Mesenchymal stem cell (in vitro differentiated cells and primary cell): ENCODE measurements at regions not wholly inside any gene's neighbourhood (a gene's known extent, or its start where the extent isn't known, plus 50 kb on each side); places are given as distances from the start of the nearest gene placed in this dataset.
"Not testable (repeated sequence)": the region's sequence is repeated elsewhere in the genome, so short reads cannot be mapped to it uniquely, and the experiment has no call there.

Experiments used
- DNase-seq: peaks from one replicate; pipeline ENCODE4 v3.0.0-alpha.2; 2013
- H2AFZ ChIP-seq: one replicate; pipeline ENCODE4 v1.6.1; 2013; ENCODE audit warnings: low read depth, mild to moderate bottlenecking, control low read depth, inconsistent platforms, low read length, moderate library complexity
- H2AK5ac ChIP-seq: 2 replicates; pipeline ENCODE4 v1.6.1; 2013; ENCODE audit warnings: low read length, moderate library complexity, mild to moderate bottlenecking, inconsistent platforms; ENCODE audit not compliant: severe bottlenecking
- H2BK120ac ChIP-seq: one replicate; pipeline ENCODE4 v1.6.1; 2013; ENCODE audit warnings: low read depth, mild to moderate bottlenecking, inconsistent platforms, low read length, moderate library complexity
- H2BK12ac ChIP-seq, 2 experiments: one replicate each; pipeline ENCODE4 v1.6.1; 2013; ENCODE audit warnings: inconsistent platforms in 2 of 2, low read length in 2 of 2, mild to moderate bottlenecking in 2 of 2, moderate library complexity in 2 of 2, control low read depth in 1 of 2
- H2BK15ac ChIP-seq: one replicate; pipeline ENCODE4 v1.6.1; 2013; ENCODE audit warnings: mild to moderate bottlenecking, low read depth, inconsistent platforms; ENCODE audit not compliant: poor library complexity, severe bottlenecking
- H2BK5ac ChIP-seq: 2 replicates; pipeline ENCODE4 v1.6.1; 2013; ENCODE audit warnings: low read depth, mild to moderate bottlenecking, low read length, control low read depth, inconsistent platforms; ENCODE audit not compliant: poor library complexity, severe bottlenecking
- H3K14ac ChIP-seq, 2 experiments: one replicate each; pipeline ENCODE4 v1.6.1; 2013; ENCODE audit warnings: inconsistent platforms in 2 of 2, low read length in 2 of 2, control low read depth in 1 of 2, mild to moderate bottlenecking in 1 of 2, moderate library complexity in 1 of 2
- H3K18ac ChIP-seq, 2 experiments: one replicate each; pipeline ENCODE4 v1.6.1; 2013; ENCODE audit warnings: inconsistent platforms in 2 of 2, low read length in 2 of 2, control low read depth in 1 of 2, low read depth in 1 of 2, mild to moderate bottlenecking in 1 of 2
- H3K23ac ChIP-seq, 2 experiments: one replicate each; pipeline ENCODE4 v1.6.1; 2013; ENCODE audit warnings: inconsistent platforms in 2 of 2, low read length in 2 of 2, mild to moderate bottlenecking in 2 of 2, moderate library complexity in 2 of 2, control low read depth in 1 of 2
- H3K27ac ChIP-seq: 2 replicates; pipeline ENCODE4 v1.5.1; 2013; ENCODE audit warnings: mild to moderate bottlenecking, moderate library complexity, low read length, control low read depth, inconsistent platforms; ENCODE audit not compliant: poor library complexity, severe bottlenecking
- H3K27me3 ChIP-seq, 2 experiments: 2 replicates each; pipeline versions ENCODE4 v1.6.1 to v1.7.0; 2013; ENCODE audit warnings: low read length in 2 of 2, mild to moderate bottlenecking in 2 of 2, moderate library complexity in 2 of 2, control low read depth in 1 of 2, inconsistent platforms in 1 of 2; ENCODE audit not compliant: control insufficient read depth in 1 of 2, insufficient read depth in 1 of 2
- H3K36me3 ChIP-seq, 2 experiments: 2 replicates each; pipeline versions ENCODE4 v1.6.1 to v1.7.0; 2013; ENCODE audit warnings: low read length in 2 of 2, control low read depth in 1 of 2, inconsistent platforms in 1 of 2, low read depth in 1 of 2, mild to moderate bottlenecking in 1 of 2; ENCODE audit not compliant: insufficient read depth in 2 of 2, control insufficient read depth in 1 of 2
- H3K4ac ChIP-seq, 2 experiments: one replicate each; pipeline ENCODE4 v1.6.1; 2013; ENCODE audit warnings: inconsistent platforms in 2 of 2, low read length in 2 of 2, mild to moderate bottlenecking in 2 of 2, moderate library complexity in 2 of 2, control low read depth in 1 of 2, low read depth in 1 of 2
- H3K4me1 ChIP-seq: 2 replicates; pipeline ENCODE4 v1.6.1; 2013; ENCODE audit warnings: low read depth, low read length, control low read depth; ENCODE audit not compliant: control insufficient read depth, insufficient read depth
- H3K4me2 ChIP-seq: 2 replicates; pipeline ENCODE4 v1.6.1; 2013; ENCODE audit warnings: low read length, mild to moderate bottlenecking, inconsistent platforms; ENCODE audit not compliant: poor library complexity, severe bottlenecking
- H3K4me3 ChIP-seq, 2 experiments: 2 replicates each; pipeline versions ENCODE4 v1.5.1 to v1.7.0; 2013; ENCODE audit warnings: low read length in 2 of 2, mild to moderate bottlenecking in 2 of 2, control low read depth in 1 of 2, low read depth in 1 of 2; ENCODE audit not compliant: insufficient read depth in 1 of 2
- H3K79me1 ChIP-seq: replicated peaks from 2 replicates; pipeline ENCODE4 v1.6.1; 2013; ENCODE audit warnings: mild to moderate bottlenecking, control low read depth, low read length, inconsistent platforms; ENCODE audit not compliant: poor library complexity, severe bottlenecking
- H3K9ac ChIP-seq: 2 replicates; pipeline ENCODE4 v1.7.0; 2013; ENCODE audit warnings: mild to moderate bottlenecking, low read length, moderate library complexity
- H3K9me3 ChIP-seq: 2 replicates; pipeline ENCODE4 v1.7.0; 2013; ENCODE audit warnings: mild to moderate bottlenecking, low read length; ENCODE audit not compliant: control insufficient read depth
- H4K8ac ChIP-seq: one replicate; pipeline ENCODE4 v1.6.1; 2013; ENCODE audit warnings: inconsistent platforms, mild to moderate bottlenecking, low read length, moderate library complexity
- H4K91ac ChIP-seq: one replicate; pipeline ENCODE4 v1.6.1; 2013; ENCODE audit warnings: mild to moderate bottlenecking, low read length, inconsistent platforms
- WGBS: methylation state at CpG from one replicate; pipeline ENCODE4 v1.1.7; 2013; ENCODE audit warnings: mixed read lengths; 5-methylcytosine and 5-hydroxymethylcytosine counted together

- not testable (repeated sequence) for H3K14ac ChIP-seq, H3K27me3 ChIP-seq, H3K27ac ChIP-seq, H2AK5ac ChIP-seq, H3K4me3 ChIP-seq, DNase-seq, H3K23ac ChIP-seq, H2AFZ ChIP-seq, H3K9ac ChIP-seq, H3K79me1 ChIP-seq, H2BK15ac ChIP-seq, H3K4me1 ChIP-seq, H2BK120ac ChIP-seq, H3K36me3 ChIP-seq, H3K18ac ChIP-seq, H4K91ac ChIP-seq, H3K9me3 ChIP-seq, H2BK12ac ChIP-seq, H2BK5ac ChIP-seq, H3K4me2 ChIP-seq, H3K4ac ChIP-seq, H4K8ac ChIP-seq
These were observed 208.1 kb downstream of the ATP6V0E2 start for GRCh38 chr7:150081865-150082264.

DNA sequence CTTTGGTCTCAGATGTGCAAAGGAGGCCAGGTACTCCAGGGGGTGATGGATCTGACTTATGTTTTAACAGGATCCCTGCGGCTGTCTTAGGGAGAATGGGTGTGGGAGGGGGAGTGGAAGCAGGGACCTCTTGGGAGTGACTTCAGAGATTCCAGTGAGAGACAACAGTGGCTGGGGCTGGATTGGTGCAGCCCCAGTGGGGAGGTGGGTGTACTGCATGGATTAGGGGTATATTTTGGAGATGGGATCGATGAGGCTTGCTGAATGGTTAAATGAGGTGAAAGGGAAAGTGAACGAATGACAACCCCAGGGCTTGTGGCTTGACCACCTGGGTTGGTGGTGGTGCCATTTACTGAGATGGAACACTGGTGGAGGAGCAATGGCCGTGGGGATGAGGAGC, 211.0 kb downstream of the ATP6V0E2 start:
- not testable (repeated sequence) for H4K91ac ChIP-seq, H3K23ac ChIP-seq, H2AFZ ChIP-seq, H2BK120ac ChIP-seq, H3K4me3 ChIP-seq, H2BK5ac ChIP-seq, H3K79me1 ChIP-seq, H3K18ac ChIP-seq, DNase-seq, H3K4ac ChIP-seq, H3K4me2 ChIP-seq, H3K14ac ChIP-seq, H2BK12ac ChIP-seq, H3K9me3 ChIP-seq, H3K36me3 ChIP-seq, H2BK15ac ChIP-seq, H3K27ac ChIP-seq, H4K8ac ChIP-seq, H2AK5ac ChIP-seq, H3K9ac ChIP-seq, H3K4me1 ChIP-seq, H3K27me3 ChIP-seq
- 64% methylated on average over 4 of the region's 4 CpGs for WGBS

- not testable (repeated sequence) for H4K91ac ChIP-seq, H3K36me3 ChIP-seq, DNase-seq, H3K4me2 ChIP-seq, H3K27ac ChIP-seq, H2AFZ ChIP-seq, H2BK12ac ChIP-seq, H3K23ac ChIP-seq, H3K9me3 ChIP-seq, H3K4ac ChIP-seq, H3K27me3 ChIP-seq, H4K8ac ChIP-seq, H3K14ac ChIP-seq, H2AK5ac ChIP-seq, H3K4me3 ChIP-seq, H3K18ac ChIP-seq, H2BK120ac ChIP-seq, H3K4me1 ChIP-seq, H2BK5ac ChIP-seq, H3K79me1 ChIP-seq, H2BK15ac ChIP-seq
- 38% methylated on average over 1 of the region's 4 CpGs for WGBS
- peak overlapping the region; percentile 29 for H3K9ac ChIP-seq
These were observed 213.7 kb downstream of the ATP6V0E2 start for GRCh38 chr7:150087478-150087877.

- DNase-seq: not testable (repeated sequence)
These were observed 215.4 kb downstream of the ATP6V0E2 start for GRCh38 chr7:150089139-150089538.

More at GRCh38 chr7:150089139-150089538, 215.4 kb downstream of the ATP6V0E2 start:
- WGBS: no CpG with 5 or more reads among the region's 1 CpG
- H3K9me3 ChIP-seq, H3K79me1 ChIP-seq, H2BK5ac ChIP-seq, H2BK15ac ChIP-seq, H3K9ac ChIP-seq, H2BK12ac ChIP-seq, H3K36me3 ChIP-seq, H3K4me2 ChIP-seq, H3K4ac ChIP-seq, H3K27me3 ChIP-seq, H2AFZ ChIP-seq, H2BK120ac ChIP-seq, H3K23ac ChIP-seq, H2AK5ac ChIP-seq, H3K4me3 ChIP-seq, H3K4me1 ChIP-seq, H4K91ac ChIP-seq, H4K8ac ChIP-seq, H3K27ac ChIP-seq, H3K14ac ChIP-seq, H3K18ac ChIP-seq: not testable (repeated sequence)
